ENCODE measurements at regions not wholly inside any gene's neighbourhood (a gene's known extent, or its start where the extent isn't known, plus 50 kb on each side); places are given as distances from the start of the nearest gene placed in this dataset.

GRCh38 chr18:6605115-6605869 is 124.2 kb upstream of the ARHGAP28 start:
- TF ChIP-seq POLR2AphosphoS5 (IDR thresholded peaks at IDR 0.05; ENCODE audit: borderline replicate concordance, low read depth, low read length) (no peak), EZH2 (IDR thresholded peaks at IDR 0.05) (no peak), FOXP2 (optimal IDR thresholded peaks at IDR 0.05; ENCODE audit: control extremely low read depth, extremely low read length, insufficient read depth) (no peak)
